ENCODE measurements at regions not wholly inside any gene's neighbourhood (a gene's known extent, or its start where the extent isn't known, plus 50 kb on each side); places are given as distances from the start of the nearest gene placed in this dataset.

- DNase-seq (ENCODE audit: low read depth in 1 of 2, low spot score in 2 of 2), result no peak
- Histone ChIP-seq H3K4me3 (ENCODE audit: extremely low read depth in 1 of 4, insufficient read depth in 2 of 4, low read depth in 3 of 4, low read length in 4 of 4) (no peak overlapping the region), H3K14ac (ENCODE audit: insufficient read length) (no peak overlapping the region), H2BK5ac (ENCODE audit: low read depth, low read length) (no peak overlapping the region), H3K4me1 (replicated peaks in 1 of 4; ENCODE audit: control insufficient read depth in 3 of 4, insufficient read depth in 4 of 4, low read length in 3 of 4) (no peaks in the 10 kb centered on the region), H4K20me1 (replicated peaks in 1 of 2; ENCODE audit: control insufficient read depth in 1 of 2, insufficient read depth in 2 of 2, low read length in 2 of 2) (no peaks in the 10 kb centered on the region), H2BK20ac (ENCODE audit: low read length) (no peak overlapping the region), H2BK15ac (ENCODE audit: low read length) (no peak overlapping the region), H3K4ac (replicated peaks; ENCODE audit: insufficient read length, low read depth, low read length) (no peak overlapping the region), H3K27ac (ENCODE audit: low read depth, low read length) (no peak overlapping the region), H3K18ac (ENCODE audit: extremely low read depth, low read length) (no peak overlapping the region), H3K36me3 (ENCODE audit: control insufficient read depth in 2 of 4, insufficient read depth in 4 of 4, low read length in 3 of 4) (no peaks in the 10 kb centered on the region), H4K5ac (ENCODE audit: insufficient read length, low read depth, low read length) (no peak overlapping the region), H2BK120ac (replicated peaks; ENCODE audit: low read depth, low read length) (no peak overlapping the region), H3K27me3 (replicated peaks in 1 of 4; ENCODE audit: control insufficient read depth in 3 of 4, extremely low read depth in 1 of 4, insufficient read depth in 3 of 4, low read length in 3 of 4) (no peaks in the 10 kb centered on the region), H3K23me2 (ENCODE audit: low read depth, low read length) (no peaks in the 10 kb centered on the region), H3K9ac (replicated peaks in 1 of 4; ENCODE audit: extremely low read depth in 1 of 4, low read depth in 3 of 4, low read length in 3 of 4) (no peak overlapping the region), H3K9me3 (ENCODE audit: insufficient read depth in 2 of 2, low read depth in 1 of 2, low read length in 1 of 2) (no peaks in the 10 kb centered on the region), H2AFZ (ENCODE audit: low read length) (no peak overlapping the region), H3K79me1 (ENCODE audit: low read depth, low read length) (no peaks in the 10 kb centered on the region), H2AK5ac (ENCODE audit: low read depth, low read length) (no peak overlapping the region), H4K91ac (replicated peaks; ENCODE audit: insufficient read length, low read length) (no peak overlapping the region), H4K8ac (ENCODE audit: extremely low read depth, insufficient read depth, low read length) (no peak overlapping the region), H3K79me2 (ENCODE audit: control insufficient read depth in 1 of 2, insufficient read depth in 2 of 2, low read length in 2 of 2) (no peaks in the 10 kb centered on the region), H3K4me2 (ENCODE audit: insufficient read depth in 1 of 2, low read depth in 2 of 2, low read length in 2 of 2) (no peak overlapping the region), H2BK12ac (ENCODE audit: low read depth, low read length) (no peak overlapping the region), H3K56ac (replicated peaks; ENCODE audit: insufficient read length, low read depth, low read length) (no peak overlapping the region), H3K23ac (ENCODE audit: insufficient read length) (no peak overlapping the region)
- FAIRE-seq, result no peak
- POLR2A ChIA-PET (ENCODE audit: partially characterized antibody), result no interaction called here
- CTCF ChIA-PET (ENCODE audit: partially characterized antibody), result interaction anchor here (1.1 to 1.9 kb wide), 2 partner anchors 15 to 18 kb away, joined by 3 to 4 read pairs; no protein-coding TSS in a partner anchor
- 92% methylated on average over 2 of the region's 2 CpGs; no CpG with 5 or more reads in 1 of the 2 experiments for whole genome bisulfite sequencing, 2 experiments (ENCODE audit: extremely low coverage in 1 of 2, insufficient coverage in 1 of 2, insufficient read length in 1 of 2, insufficient replicate concordance in 2 of 2, low coverage in 1 of 2, low lambda C conversion rate in 2 of 2, missing lambda C conversion rate in 1 of 2)
- TF ChIP-seq ZNF274 (IDR thresholded peaks at IDR 0.05; ENCODE audit: borderline replicate concordance, extremely low read depth, low read length) (no peak), SRF (IDR thresholded peaks at IDR 0.05; ENCODE audit: low read depth, low read length) (no peak), HDAC2 (IDR thresholded peaks at IDR 0.05; ENCODE audit: borderline replicate concordance in 1 of 2, low read depth in 2 of 2, low read length in 2 of 2) (no peak), ATF3 (IDR thresholded peaks at IDR 0.05; ENCODE audit: insufficient read depth, low read depth, low read length) (no peak), CREB1 (IDR thresholded peaks at IDR 0.05) (no peak), PHF8 (conservative IDR thresholded peaks at IDR 0.05; ENCODE audit: low read depth, low read length) (no peak), NANOG (IDR thresholded peaks at IDR 0.05; ENCODE audit: insufficient read depth, low read depth, low read length, poor library complexity, severe bottlenecking) (no peak), JUND (IDR thresholded peaks at IDR 0.05; ENCODE audit: low read length) (no peak)
These were observed 238.3 kb downstream of the HACE1 start for GRCh38 chr6:104621396-104621795.

Measured in H1 (cell line).